ENCODE measurements at regions not wholly inside any gene's neighbourhood (a gene's known extent, or its start where the extent isn't known, plus 50 kb on each side); places are given as distances from the start of the nearest gene placed in this dataset.

GRCh38 chr7:156166692-156167416 is 354.6 kb upstream of the SHH start:
- DNase-seq (ENCODE audit: insufficient read length) (no peak), FAIRE-seq (no peak)
- TF ChIP-seq POLR2AphosphoS5 (IDR thresholded peaks at IDR 0.05; ENCODE audit: low read depth, low read length) (no peak), POLR2A (IDR thresholded peaks at IDR 0.05; ENCODE audit: low read depth, low read length) (no peak), TAF1 (IDR thresholded peaks at IDR 0.05; ENCODE audit: borderline replicate concordance, low read depth, low read length) (no peak)

- no peak for FAIRE-seq
- no peak for TF ChIP-seq POLR2A (IDR thresholded peaks at IDR 0.05; ENCODE audit: low read depth, low read length)
- TF ChIP-seq POLR2AphosphoS5 (IDR thresholded peaks at IDR 0.05; ENCODE audit: low read depth, low read length): no peak
- TF ChIP-seq TAF1 (IDR thresholded peaks at IDR 0.05; ENCODE audit: borderline replicate concordance, low read depth, low read length): no peak
- DNase-seq (ENCODE audit: insufficient read length): no peak
Observed at GRCh38 chr7:156163747-156164146, 351.5 kb upstream of the SHH start.

- TF ChIP-seq POLR2AphosphoS5 (IDR thresholded peaks at IDR 0.05; ENCODE audit: low read depth, low read length) (no peak), POLR2A (IDR thresholded peaks at IDR 0.05; ENCODE audit: low read depth, low read length) (no peak), TAF1 (IDR thresholded peaks at IDR 0.05; ENCODE audit: borderline replicate concordance, low read depth, low read length) (no peak)
Observed at GRCh38 chr7:156162451-156162850, 350.2 kb upstream of the SHH start.

GRCh38 chr7:156160811-156161210 is 348.5 kb upstream of the SHH start:
- DNase-seq (ENCODE audit: insufficient read length) (no peak), FAIRE-seq (no peak)
- TF ChIP-seq POLR2AphosphoS5 (IDR thresholded peaks at IDR 0.05; ENCODE audit: low read depth, low read length) (no peak), POLR2A (IDR thresholded peaks at IDR 0.05; ENCODE audit: low read depth, low read length) (no peak)

More at GRCh38 chr7:156162451-156162850, 350.2 kb upstream of the SHH start:
- no peak for FAIRE-seq
- DNase-seq (ENCODE audit: insufficient read length): no peak

GRCh38 chr7:156158693-156159092 is 346.4 kb upstream of the SHH start:
- no peak for DNase-seq (ENCODE audit: insufficient read length)
- TF ChIP-seq TAF1 (IDR thresholded peaks at IDR 0.05; ENCODE audit: borderline replicate concordance, low read depth, low read length): no peak
- TF ChIP-seq POLR2A (IDR thresholded peaks at IDR 0.05; ENCODE audit: low read depth, low read length): no peak
- no peak for TF ChIP-seq POLR2AphosphoS5 (IDR thresholded peaks at IDR 0.05; ENCODE audit: low read depth, low read length)
- no peak for FAIRE-seq

- FAIRE-seq: no peak
- TF ChIP-seq TAF1 (IDR thresholded peaks at IDR 0.05; ENCODE audit: borderline replicate concordance, low read depth, low read length): no peak
- no peak for TF ChIP-seq POLR2A (IDR thresholded peaks at IDR 0.05; ENCODE audit: low read depth, low read length)
- no peak for TF ChIP-seq POLR2AphosphoS5 (IDR thresholded peaks at IDR 0.05; ENCODE audit: low read depth, low read length)
Observed at GRCh38 chr7:156158213-156158612, 345.9 kb upstream of the SHH start.

GRCh38 chr7:156157409-156158012 is 345.2 kb upstream of the SHH start:
- no peak for FAIRE-seq
- no peak for DNase-seq (ENCODE audit: insufficient read length)
- TF ChIP-seq POLR2A (IDR thresholded peaks at IDR 0.05; ENCODE audit: low read depth, low read length): no peak
- no peak for TF ChIP-seq POLR2AphosphoS5 (IDR thresholded peaks at IDR 0.05; ENCODE audit: low read depth, low read length)
- TF ChIP-seq TAF1 (IDR thresholded peaks at IDR 0.05; ENCODE audit: borderline replicate concordance, low read depth, low read length): no peak

More at GRCh38 chr7:156158213-156158612, 345.9 kb upstream of the SHH start:
- DNase-seq (ENCODE audit: insufficient read length): no peak

GRCh38 chr7:156156734-156157408 is 344.6 kb upstream of the SHH start:
- no peak for TF ChIP-seq TAF1 (IDR thresholded peaks at IDR 0.05; ENCODE audit: borderline replicate concordance, low read depth, low read length)
- no peak for TF ChIP-seq POLR2AphosphoS5 (IDR thresholded peaks at IDR 0.05; ENCODE audit: low read depth, low read length)
- no peak for TF ChIP-seq POLR2A (IDR thresholded peaks at IDR 0.05; ENCODE audit: low read depth, low read length)
- no peak for DNase-seq (ENCODE audit: insufficient read length)
- FAIRE-seq: no peak

- FAIRE-seq: no peak
- no peak for DNase-seq (ENCODE audit: insufficient read length)
- TF ChIP-seq POLR2AphosphoS5 (IDR thresholded peaks at IDR 0.05; ENCODE audit: low read depth, low read length): no peak
Observed at GRCh38 chr7:156155988-156156733, 343.9 kb upstream of the SHH start.

- no peak for FAIRE-seq
- no peak for DNase-seq (ENCODE audit: insufficient read length)
- no peak for TF ChIP-seq POLR2A (IDR thresholded peaks at IDR 0.05; ENCODE audit: low read depth, low read length)
- no peak for TF ChIP-seq POLR2AphosphoS5 (IDR thresholded peaks at IDR 0.05; ENCODE audit: low read depth, low read length)
- no peak for TF ChIP-seq TAF1 (IDR thresholded peaks at IDR 0.05; ENCODE audit: borderline replicate concordance, low read depth, low read length)
Observed at GRCh38 chr7:156153590-156153989, 341.3 kb upstream of the SHH start.

- TF ChIP-seq POLR2AphosphoS5 (IDR thresholded peaks at IDR 0.05; ENCODE audit: low read depth, low read length) (no peak), TAF1 (IDR thresholded peaks at IDR 0.05; ENCODE audit: borderline replicate concordance, low read depth, low read length) (no peak)
- FAIRE-seq: no peak
- no peak for DNase-seq (ENCODE audit: insufficient read length)
Observed at GRCh38 chr7:156152390-156152789, 340.1 kb upstream of the SHH start.

Measured in GM12892 (cell line).